NCI-H524 (cell line): ENCODE measurements at regions not wholly inside any gene's neighbourhood (a gene's known extent, or its start where the extent isn't known, plus 50 kb on each side); places are given as distances from the start of the nearest gene placed in this dataset.
A peak's percentile ranks its signal among the peaks of the same experiment; 100 is the strongest.

Experiments
- DNase-seq, 2 experiments: peaks; one replicate each; lab custom pipeline; 2025; lab: John Stamatoyannopoulos, UW

- no peak for DNase-seq
Measured at GRCh38 chr5:5687113-5687512, 264.6 kb downstream of the ICE1 start.

- DNase-seq = no peak
Measured at GRCh38 chr5:5686356-5686755, 263.9 kb downstream of the ICE1 start.

- no peak for DNase-seq
Measured at GRCh38 chr5:5685737-5686136, 263.3 kb downstream of the ICE1 start.

GRCh38 chr5:5683174-5683573 lies 260.7 kb downstream of the ICE1 start:
- no peak for DNase-seq

- DNase-seq = no peak
Measured at GRCh38 chr5:5678909-5679308, 256.4 kb downstream of the ICE1 start.

GRCh38 chr5:5677738-5678137 lies 255.3 kb downstream of the ICE1 start:
- DNase-seq = no peak

GRCh38 chr5:5676218-5676617 lies 253.7 kb downstream of the ICE1 start:
- no peak for DNase-seq

- DNase-seq = no peak
Measured at GRCh38 chr5:5675511-5675910, 253.0 kb downstream of the ICE1 start.

GRCh38 chr5:5671823-5672222 lies 249.3 kb downstream of the ICE1 start:
- no peak for DNase-seq

- DNase-seq = no peak
Measured at GRCh38 chr5:5667136-5667554, 244.7 kb downstream of the ICE1 start.

GRCh38 chr5:5666369-5666768 lies 243.9 kb downstream of the ICE1 start:
- DNase-seq = no peak

- no peak for DNase-seq
Measured at GRCh38 chr5:5666076-5666365, 243.5 kb downstream of the ICE1 start.

- no peak for DNase-seq
Measured at GRCh38 chr5:5665225-5666075, 243.0 kb downstream of the ICE1 start.

GRCh38 chr5:5658889-5659465 lies 236.5 kb downstream of the ICE1 start:
- no peak for DNase-seq

GRCh38 chr5:5658226-5658625 lies 235.7 kb downstream of the ICE1 start:
- DNase-seq = no peak

- no peak for DNase-seq
Measured at GRCh38 chr5:5652181-5652580, 229.7 kb downstream of the ICE1 start.

- DNase-seq = no peak
Measured at GRCh38 chr5:5650949-5651348, 228.5 kb downstream of the ICE1 start.

GRCh38 chr5:5650242-5650641 lies 227.8 kb downstream of the ICE1 start:
- no peak for DNase-seq

GRCh38 chr5:5649641-5650040 lies 227.2 kb downstream of the ICE1 start:
- DNase-seq = no peak

- no peak for DNase-seq
Measured at GRCh38 chr5:5648694-5649093, 226.2 kb downstream of the ICE1 start.

- no peak for DNase-seq
Measured at GRCh38 chr5:5645891-5646290, 223.4 kb downstream of the ICE1 start.

- DNase-seq = peak; percentile 66 to 81
Measured at GRCh38 chr5:5645198-5645597, 222.7 kb downstream of the ICE1 start.

- DNase-seq = peak; percentile 59 to 91
Measured at GRCh38 chr5:5644249-5644648, 221.8 kb downstream of the ICE1 start.

GRCh38 chr5:5643481-5643880 lies 221.0 kb downstream of the ICE1 start:
- DNase-seq = no peak
